Motor neuron (in vitro differentiated cells): ENCODE measurements at regions not wholly inside any gene's neighbourhood (a gene's known extent, or its start where the extent isn't known, plus 50 kb on each side); places are given as distances from the start of the nearest gene placed in this dataset.
"Not testable (repeated sequence)": the region's sequence is repeated elsewhere in the genome, so short reads cannot be mapped to it uniquely, and the experiment has no call there.

Source experiments
- ATAC-seq, 8 experiments: fragments of 200-7000 bp; cut with Tn5 transposase; replicated peaks in 6 of 8; 2 replicates each; pipeline ENCODE4 v1.8.0; 2021; ENCODE audit warnings: mild to moderate bottlenecking in 8 of 8, moderate library complexity in 8 of 8
- H3K27ac ChIP-seq, 2 donors: fragments of 250-450 bp; sonication (Bioruptor Pico); 2 replicates each; pipeline ENCODE4 v1.9.0; 2021; ENCODE audit warnings: antibody characterized with exemption in 2 of 2, mild to moderate bottlenecking in 2 of 2, moderate library complexity in 1 of 2
- H3K4me1 ChIP-seq, 2 donors: fragments of 250-450 bp; sonication (Bioruptor Pico); replicated peaks in 1 of 2; 2 replicates each; pipeline ENCODE4 v1.6.1; 2021; ENCODE audit warnings: antibody characterized with exemption in 2 of 2, mild to moderate bottlenecking in 2 of 2, moderate library complexity in 1 of 2
- H3K4me3 ChIP-seq, 5 donors: fragments of 250-450 bp; sonication (Bioruptor Pico); 2 replicates each; pipeline ENCODE4 v1.9.0; 2021; ENCODE audit warnings: antibody characterized with exemption in 5 of 5, mild to moderate bottlenecking in 5 of 5, moderate library complexity in 4 of 5
- WGBS, 10 experiments: fragments of 450-650 bp; shearing (Covaris generic); methylation state at CpG; one replicate each; pipeline ENCODE4 v1.0.0; 2022; 5-methylcytosine and 5-hydroxymethylcytosine counted together
- in situ Hi-C, 9 experiments: fragments of 400-800 bp; cut with MboI; loops; one replicate each; pipeline ENCODE4 v1.15.0; 2021; ENCODE audit warnings: low sequenced_read_pairs in 9 of 9, low pct_unique_long_range_greater_than_20kb in 2 of 9; ENCODE audit not compliant: unreplicated experiment in 9 of 9

GRCh38 chr9:64499541-64499940 lies 785.5 kb downstream of the FOXD4L5 start:
- H3K27ac ChIP-seq, H3K4me3 ChIP-seq, H3K4me1 ChIP-seq, in situ Hi-C loops, ATAC-seq: not testable (repeated sequence)
- no CpG with 5 or more reads among the region's 16 CpGs for WGBS, 10 experiments

DNA sequence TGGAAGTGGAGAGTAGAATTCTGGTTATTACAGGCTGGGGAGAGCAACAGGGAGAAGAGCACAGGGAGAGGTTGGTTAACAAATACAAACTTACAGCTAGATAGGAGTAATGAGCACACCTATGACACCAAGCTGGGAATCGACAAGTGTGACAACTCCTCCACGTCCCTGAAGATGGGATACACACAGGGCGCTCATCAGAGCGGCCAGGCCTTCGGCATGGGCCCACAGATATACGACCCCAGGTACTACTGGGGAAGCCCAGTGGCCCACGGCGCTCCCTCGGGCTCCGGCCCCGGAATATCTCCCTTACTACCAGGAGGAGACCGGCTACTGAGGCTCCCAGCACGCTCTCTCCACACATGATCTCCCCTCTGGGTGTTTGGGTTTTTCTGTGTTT lies 786.6 kb downstream of the FOXD4L5 start:
- ATAC-seq, H3K27ac ChIP-seq, H3K4me1 ChIP-seq, in situ Hi-C loops, H3K4me3 ChIP-seq: not testable (repeated sequence)
- no CpG with 5 or more reads among the region's 13 CpGs for WGBS, 10 experiments

- H3K4me1 ChIP-seq, in situ Hi-C loops, H3K27ac ChIP-seq, H3K4me3 ChIP-seq, ATAC-seq: not testable (repeated sequence)
- 14% methylated on average over 1 of the region's 32 CpGs; no CpG with 5 or more reads in 9 of the 10 experiments for WGBS, 10 experiments
These were observed 796.5 kb downstream of the FOXD4L5 start for GRCh38 chr9:64488544-64488943.

DNA sequence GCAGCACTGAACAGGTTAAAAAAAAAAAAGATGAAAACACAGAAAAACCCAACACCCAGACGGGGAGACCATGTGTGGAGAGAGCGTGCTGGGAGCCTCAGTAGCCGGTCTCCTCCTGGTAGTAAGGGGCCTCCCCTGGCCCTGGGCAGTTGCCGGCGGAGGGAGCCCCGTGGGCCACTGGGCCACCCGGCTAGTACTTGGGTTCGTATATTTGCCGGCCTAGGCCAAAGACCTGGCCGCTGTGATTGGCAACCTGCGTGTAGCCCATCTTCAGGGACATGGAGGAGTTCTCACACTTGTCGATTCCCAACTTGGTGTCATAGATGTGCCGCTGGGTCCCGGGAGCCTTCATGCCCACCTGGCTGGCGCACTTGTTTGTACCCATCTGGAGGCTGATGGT lies 798.9 kb downstream of the FOXD4L5 start:
- ATAC-seq, H3K27ac ChIP-seq: not testable (repeated sequence)
- WGBS, 10 experiments: no CpG with 5 or more reads among the region's 15 CpGs

DNA sequence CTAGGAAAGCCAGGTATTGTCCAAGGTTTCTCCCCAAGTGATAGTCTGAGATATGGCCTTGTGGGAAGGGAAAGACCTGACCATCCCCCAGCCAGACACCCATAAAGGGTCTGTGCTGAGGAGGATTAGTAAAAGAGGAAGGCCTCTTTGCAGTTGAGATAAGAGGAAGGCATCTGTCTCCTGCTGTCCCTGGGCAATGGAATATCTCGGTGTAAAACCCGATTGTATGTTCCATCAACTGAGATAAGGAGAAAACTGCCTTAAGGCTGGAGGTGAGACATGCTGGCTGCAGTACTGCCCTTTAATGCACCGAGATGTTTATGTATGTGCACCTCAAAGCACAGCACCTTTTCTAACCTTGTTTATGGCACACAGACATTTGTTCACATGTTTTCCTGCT lies 805.9 kb downstream of the FOXD4L5 start:
- H3K27ac ChIP-seq, in situ Hi-C loops, H3K4me1 ChIP-seq, H3K4me3 ChIP-seq, ATAC-seq: not testable (repeated sequence)
- no CpG with 5 or more reads among the region's 3 CpGs for WGBS, 10 experiments

More for the DNA sequence above, 798.9 kb downstream of the FOXD4L5 start:
- H3K4me3 ChIP-seq, in situ Hi-C loops, H3K4me1 ChIP-seq: not testable (repeated sequence)

DNA sequence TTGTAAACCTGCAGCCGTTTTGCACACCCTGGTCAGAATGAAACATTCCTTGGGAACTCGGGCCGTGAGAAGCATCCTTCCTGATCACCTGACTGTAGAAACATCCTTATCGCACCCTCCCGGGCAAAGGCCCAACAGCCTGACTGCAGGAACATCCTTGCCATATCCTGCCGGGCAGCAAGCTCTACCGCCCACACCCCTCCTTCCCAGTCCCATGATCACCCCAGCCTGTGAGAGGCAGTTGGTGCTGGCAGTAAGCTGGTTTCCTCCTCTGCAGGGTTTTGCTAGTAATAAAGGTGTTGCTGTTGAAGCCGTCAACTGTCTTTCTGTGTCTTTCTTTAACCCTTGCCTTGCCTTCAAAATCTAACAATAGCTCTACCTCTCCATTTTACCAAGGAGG lies 816.1 kb downstream of the FOXD4L5 start:
- H3K27ac ChIP-seq, H3K4me3 ChIP-seq, H3K4me1 ChIP-seq, ATAC-seq, in situ Hi-C loops: not testable (repeated sequence)
- WGBS, 10 experiments: no CpG with 5 or more reads among the region's 8 CpGs

GRCh38 chr9:64466052-64466599 lies 818.9 kb downstream of the FOXD4L5 start:
- H3K4me1 ChIP-seq, H3K27ac ChIP-seq, in situ Hi-C loops, H3K4me3 ChIP-seq: not testable (repeated sequence)
- 40% methylated on average over 1 of the region's 4 CpGs; no CpG with 5 or more reads in 9 of the 10 experiments for WGBS, 10 experiments
- ATAC-seq: peak in 1 of 8 experiments; percentile 50

GRCh38 chr9:64461885-64462284 lies 823.1 kb downstream of the FOXD4L5 start:
- H3K4me3 ChIP-seq, H3K4me1 ChIP-seq, H3K27ac ChIP-seq, in situ Hi-C loops, ATAC-seq: not testable (repeated sequence)
- no CpG with 5 or more reads among the region's 5 CpGs for WGBS, 10 experiments

GRCh38 chr9:64458642-64459041 lies 826.4 kb downstream of the FOXD4L5 start:
- WGBS, 10 experiments: no CpG with 5 or more reads among the region's 3 CpGs
- H3K4me3 ChIP-seq, H3K4me1 ChIP-seq, in situ Hi-C loops, H3K27ac ChIP-seq, ATAC-seq: not testable (repeated sequence)

DNA sequence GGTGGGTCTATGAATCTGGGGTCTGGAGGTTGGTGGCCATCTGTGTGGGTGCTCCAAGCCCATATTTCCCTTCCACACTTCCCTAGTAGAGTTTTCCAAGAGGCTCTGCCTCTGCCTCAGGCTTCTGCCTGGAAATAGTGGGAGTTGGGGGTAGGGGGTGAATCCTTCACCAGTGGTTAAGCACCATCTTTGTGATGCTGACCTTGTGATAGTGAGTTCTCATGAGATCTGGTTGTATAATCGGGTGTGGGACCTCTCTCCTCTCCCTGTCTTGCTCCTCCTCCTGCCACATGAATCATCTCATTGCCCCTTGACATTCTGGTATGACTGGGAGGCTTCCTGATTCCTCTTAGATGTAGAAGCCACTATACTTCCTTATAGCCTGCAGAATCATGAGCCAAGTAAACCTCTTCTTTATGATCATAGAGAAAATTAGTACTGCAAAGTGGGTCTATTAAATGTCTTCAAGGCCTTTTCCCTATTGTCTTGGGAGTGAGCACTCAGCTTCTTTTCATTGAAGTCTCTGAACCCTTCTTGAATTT lies 829.8 kb downstream of the FOXD4L5 start:
- WGBS, 10 experiments: 0% methylated on average over 1 of the region's 1 CpG; no CpG with 5 or more reads in 9 of the 10 experiments
- H3K4me1 ChIP-seq, in situ Hi-C loops, H3K4me3 ChIP-seq, ATAC-seq, H3K27ac ChIP-seq: not testable (repeated sequence)

DNA sequence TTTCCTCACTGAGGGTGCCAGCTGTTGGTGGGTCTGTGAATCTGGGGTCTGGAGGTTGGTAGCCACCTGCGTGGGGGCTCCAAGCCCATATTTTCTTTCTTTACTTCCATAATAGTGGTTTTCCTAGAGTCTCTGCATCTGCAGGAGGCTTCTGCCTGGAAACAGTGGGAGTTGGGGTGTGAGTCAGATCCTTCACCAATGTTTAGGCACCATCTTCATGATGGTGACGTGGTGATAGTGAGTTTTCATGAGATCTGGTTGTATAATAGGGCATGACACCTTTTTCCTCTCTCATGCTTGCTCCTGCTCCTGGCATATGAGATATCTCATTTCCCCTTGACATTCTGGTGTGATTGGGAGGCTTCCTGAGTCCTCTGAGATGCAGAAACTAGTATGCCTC lies 832.9 kb downstream of the FOXD4L5 start:
- 0 to 85% (median 26%) methylated on average over 1 to 2 of the region's 2 CpGs; no CpG with 5 or more reads in 4 of the 10 experiments for WGBS, 10 experiments

DNA sequence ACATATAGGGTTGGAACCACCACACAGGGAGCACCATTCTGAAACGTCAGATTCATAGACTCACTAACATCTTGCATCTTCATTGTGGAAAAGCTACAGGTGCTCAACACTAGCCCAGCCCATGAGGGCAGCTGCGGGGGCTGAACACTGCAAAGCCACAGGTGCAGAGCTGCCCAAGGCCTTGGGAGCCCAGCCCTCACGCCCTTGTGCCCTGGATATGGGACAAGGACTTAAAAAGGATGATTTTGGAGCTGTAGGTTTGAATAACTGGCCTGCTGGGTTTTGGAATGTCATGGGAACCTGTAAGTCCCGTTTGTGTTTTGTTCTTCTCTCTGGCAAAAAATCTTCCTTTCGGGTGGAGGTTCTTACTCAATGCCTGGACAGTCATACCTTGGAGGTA lies 834.4 kb downstream of the FOXD4L5 start:
- H3K4me3 ChIP-seq, H3K4me1 ChIP-seq, ATAC-seq, H3K27ac ChIP-seq, in situ Hi-C loops: not testable (repeated sequence)
- no CpG with 5 or more reads among the region's 5 CpGs for WGBS, 10 experiments

More for the DNA sequence above, 832.9 kb downstream of the FOXD4L5 start:
- H3K4me1 ChIP-seq, in situ Hi-C loops, H3K4me3 ChIP-seq, ATAC-seq, H3K27ac ChIP-seq: not testable (repeated sequence)

DNA sequence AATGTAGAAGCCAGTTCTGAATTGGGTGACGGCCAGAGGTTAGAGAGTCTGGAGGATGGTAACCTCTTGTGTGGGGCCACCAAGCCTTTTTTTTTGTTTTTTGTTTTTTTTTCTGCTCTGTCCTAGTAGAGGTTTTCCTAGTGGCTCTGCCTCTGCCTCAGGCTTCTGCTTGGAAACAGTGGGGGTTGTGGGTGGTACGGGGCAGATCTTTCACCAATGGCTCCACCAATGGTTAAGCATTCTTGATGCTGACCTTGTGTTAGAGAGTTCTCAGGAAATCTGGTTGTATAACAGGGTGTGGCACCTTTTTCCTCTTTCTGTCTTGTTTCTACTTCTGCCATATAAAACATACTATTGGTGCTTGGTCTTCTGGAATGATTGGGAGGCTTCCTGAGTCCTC lies 836.0 kb downstream of the FOXD4L5 start:
- H3K27ac ChIP-seq, in situ Hi-C loops, H3K4me3 ChIP-seq, H3K4me1 ChIP-seq: not testable (repeated sequence)
- no CpG with 5 or more reads among the region's 2 CpGs for WGBS, 10 experiments
- ATAC-seq: peak in 2 of 8 experiments; percentile 58 to 92

GRCh38 chr9:64444909-64445525 lies 840.0 kb downstream of the FOXD4L5 start:
- no CpG with 5 or more reads among the region's 6 CpGs for WGBS, 10 experiments
- H3K4me1 ChIP-seq, ATAC-seq, H3K4me3 ChIP-seq, H3K27ac ChIP-seq, in situ Hi-C loops: not testable (repeated sequence)
